22Rv1 (cell line): ENCODE measurements at regions not wholly inside any gene's neighbourhood (a gene's known extent, or its start where the extent isn't known, plus 50 kb on each side); places are given as distances from the start of the nearest gene placed in this dataset.

Experiments used
- ZFX ChIP-seq: fragments of 450-650 bp; IDR thresholded peaks from 2 replicates; pipeline ENCODE4 v1.6.1; 2017; ENCODE audit warnings: antibody characterized with exemption, borderline replicate concordance
- TF ChIP-seq, protein P1 (sequence below): fragments of 450-650 bp; IDR thresholded peaks from 2 replicates; pipeline ENCODE4 v1.5.1; 2017; ENCODE audit warnings: mild to moderate bottlenecking

DNA sequence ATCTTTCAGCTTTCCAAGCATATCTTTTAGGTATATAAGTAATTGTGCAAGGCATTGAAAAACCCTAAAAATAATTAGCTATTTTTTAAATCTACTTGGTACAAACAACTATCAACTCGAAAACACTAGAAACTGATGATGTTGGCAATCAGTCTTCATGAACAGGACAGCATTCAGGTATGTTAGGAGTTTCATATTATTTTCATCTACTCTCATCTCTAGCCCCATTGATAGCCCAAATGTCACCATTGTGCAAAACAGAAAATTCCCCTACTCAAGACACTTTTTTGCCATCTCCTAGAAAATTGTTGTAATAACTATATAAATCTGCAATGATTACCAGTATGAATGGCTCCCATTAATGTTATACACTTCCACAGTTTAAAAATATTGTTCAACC, 144.5 kb upstream of the KRAS start:
- TF ChIP-seq, protein P1, sequence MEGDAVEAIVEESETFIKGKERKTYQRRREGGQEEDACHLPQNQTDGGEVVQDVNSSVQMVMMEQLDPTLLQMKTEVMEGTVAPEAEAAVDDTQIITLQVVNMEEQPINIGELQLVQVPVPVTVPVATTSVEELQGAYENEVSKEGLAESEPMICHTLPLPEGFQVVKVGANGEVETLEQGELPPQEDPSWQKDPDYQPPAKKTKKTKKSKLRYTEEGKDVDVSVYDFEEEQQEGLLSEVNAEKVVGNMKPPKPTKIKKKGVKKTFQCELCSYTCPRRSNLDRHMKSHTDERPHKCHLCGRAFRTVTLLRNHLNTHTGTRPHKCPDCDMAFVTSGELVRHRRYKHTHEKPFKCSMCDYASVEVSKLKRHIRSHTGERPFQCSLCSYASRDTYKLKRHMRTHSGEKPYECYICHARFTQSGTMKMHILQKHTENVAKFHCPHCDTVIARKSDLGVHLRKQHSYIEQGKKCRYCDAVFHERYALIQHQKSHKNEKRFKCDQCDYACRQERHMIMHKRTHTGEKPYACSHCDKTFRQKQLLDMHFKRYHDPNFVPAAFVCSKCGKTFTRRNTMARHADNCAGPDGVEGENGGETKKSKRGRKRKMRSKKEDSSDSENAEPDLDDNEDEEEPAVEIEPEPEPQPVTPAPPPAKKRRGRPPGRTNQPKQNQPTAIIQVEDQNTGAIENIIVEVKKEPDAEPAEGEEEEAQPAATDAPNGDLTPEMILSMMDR: no peak
- TF ChIP-seq ZFX: no peak
